Esophagus muscularis mucosa (tissue), 4 donors: ENCODE measurements at regions not wholly inside any gene's neighbourhood (a gene's known extent, or its start where the extent isn't known, plus 50 kb on each side); places are given as distances from the start of the nearest gene placed in this dataset.

Experiments
- DNase-seq: peaks from one replicate; pipeline ENCODE4 v3.0.0-alpha.2; 2017; ENCODE audit errors: extremely low spot score
- H3K27ac ChIP-seq, 4 donors: fragments of 200-600 bp; sonication (generic); replicated peaks in 1 of 4; 1 replicate in 3 of 4; 2 replicates in 1 of 4; pipeline ENCODE4 v1.5.1; 2016 to 2019; ENCODE audit warnings: mild to moderate bottlenecking in 1 of 4
- H3K27me3 ChIP-seq, 4 donors: fragments of 200-600 bp; sonication (generic); one replicate each; pipeline versions ENCODE4 v1.5.1 to v1.6.0; 2016 to 2019
- H3K36me3 ChIP-seq, 4 donors: fragments of 200-600 bp; sonication (generic); one replicate each; pipeline ENCODE4 v1.5.1; 2016 to 2019
- H3K4me1 ChIP-seq, 4 donors: fragments of 200-600 bp; sonication (generic); one replicate each; pipeline ENCODE4 v1.5.1; 2016 to 2019
- H3K4me3 ChIP-seq, 4 donors: fragments of 200-600 bp; sonication (generic); 1 replicate in 2 of 4; 2 replicates in 2 of 4; pipeline ENCODE4 v1.5.1; 2016 to 2019; ENCODE audit warnings: mild to moderate bottlenecking in 4 of 4, moderate library complexity in 1 of 4
- H3K9me3 ChIP-seq, 4 donors: fragments of 200-600 bp; sonication (generic); 1 replicate in 3 of 4; 2 replicates in 1 of 4; pipeline ENCODE4 v1.5.1; 2016 to 2019
- EP300 ChIP-seq: sonication (generic); formaldehyde crosslinking; IDR thresholded peaks from one replicate; pipeline ENCODE4 v1.6.1; 2017; ENCODE audit warnings: antibody characterized with exemption
- POLR2A ChIP-seq: fragments of 450-650 bp; IDR thresholded peaks from one replicate; pipeline ENCODE4 v1.6.1; 2017; ENCODE audit warnings: antibody characterized with exemption, moderate library complexity, mild to moderate bottlenecking, low read depth
- POLR2AphosphoS5 ChIP-seq, 2 donors: sonication (generic); formaldehyde crosslinking; IDR thresholded peaks; one replicate each; pipeline ENCODE4 v1.6.1; 2017; ENCODE audit warnings: antibody characterized with exemption in 2 of 2
- WGBS: methylation state at CpG from one replicate; pipeline ENCODE4 v1.1.5; 2018; 5-methylcytosine and 5-hydroxymethylcytosine counted together
- intact Hi-C: fragments of 100-400 bp; cut with DNase I; formaldehyde crosslinking; loops from one replicate; pipeline ENCODE4 v1.15.1; 2023
- TF ChIP-seq, protein P1 (sequence below), 3 experiments: fragments of 200-600 bp in 2 of 3; fragments of 450-650 bp in 1 of 3; sonication (generic) in 2 of 3; IDR thresholded peaks; one replicate each; pipeline ENCODE4 v1.5.1; 2017 to 2019; ENCODE audit warnings: antibody characterized with exemption in 3 of 3, mild to moderate bottlenecking in 2 of 3, moderate library complexity in 1 of 3

DNA sequence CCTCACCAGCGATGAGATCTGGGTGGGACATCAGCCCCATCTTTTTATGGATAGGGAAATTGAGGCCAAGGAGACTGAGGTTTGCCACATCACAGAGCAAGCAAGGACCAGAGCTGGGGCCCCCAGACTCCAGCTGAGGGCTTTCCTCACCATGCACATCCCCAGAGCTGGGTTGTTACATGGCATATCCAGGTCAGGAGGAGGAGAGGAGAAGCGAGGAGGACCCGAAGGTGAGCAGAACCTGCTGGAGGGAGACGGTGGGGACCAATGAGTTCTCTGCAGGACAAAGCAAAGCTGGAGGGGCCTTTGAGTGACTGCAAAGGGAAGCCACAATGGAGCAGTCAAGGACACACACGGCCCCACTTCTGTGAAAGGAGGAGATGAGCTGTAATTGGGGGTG lies 255.5 kb upstream of the CSF3R start:
- TF ChIP-seq EP300 (no peak), POLR2A (no peak), POLR2AphosphoS5 (IDR thresholded peaks at IDR 0.05) (no peak)
- TF ChIP-seq, protein P1, sequence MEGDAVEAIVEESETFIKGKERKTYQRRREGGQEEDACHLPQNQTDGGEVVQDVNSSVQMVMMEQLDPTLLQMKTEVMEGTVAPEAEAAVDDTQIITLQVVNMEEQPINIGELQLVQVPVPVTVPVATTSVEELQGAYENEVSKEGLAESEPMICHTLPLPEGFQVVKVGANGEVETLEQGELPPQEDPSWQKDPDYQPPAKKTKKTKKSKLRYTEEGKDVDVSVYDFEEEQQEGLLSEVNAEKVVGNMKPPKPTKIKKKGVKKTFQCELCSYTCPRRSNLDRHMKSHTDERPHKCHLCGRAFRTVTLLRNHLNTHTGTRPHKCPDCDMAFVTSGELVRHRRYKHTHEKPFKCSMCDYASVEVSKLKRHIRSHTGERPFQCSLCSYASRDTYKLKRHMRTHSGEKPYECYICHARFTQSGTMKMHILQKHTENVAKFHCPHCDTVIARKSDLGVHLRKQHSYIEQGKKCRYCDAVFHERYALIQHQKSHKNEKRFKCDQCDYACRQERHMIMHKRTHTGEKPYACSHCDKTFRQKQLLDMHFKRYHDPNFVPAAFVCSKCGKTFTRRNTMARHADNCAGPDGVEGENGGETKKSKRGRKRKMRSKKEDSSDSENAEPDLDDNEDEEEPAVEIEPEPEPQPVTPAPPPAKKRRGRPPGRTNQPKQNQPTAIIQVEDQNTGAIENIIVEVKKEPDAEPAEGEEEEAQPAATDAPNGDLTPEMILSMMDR (IDR thresholded peaks at IDR 0.05): no peak
- H3K4me1 ChIP-seq: no peaks in the 10 kb centered on the region
- H3K4me3 ChIP-seq: no peak overlapping the region
- DNase-seq: no peak
- no peak overlapping the region for H3K27ac ChIP-seq
- peaks cover 0 to 92% (median 0%) of the 10 kb centered on the region in 4 donors for H3K27me3 ChIP-seq
- no peaks in the 10 kb centered on the region for H3K36me3 ChIP-seq
- 55% methylated on average over 5 of the region's 5 CpGs for WGBS
- peaks cover 0 to 9% (median 0%) of the 10 kb centered on the region in 4 donors for H3K9me3 ChIP-seq
- intact Hi-C loops: no loop called here

DNA sequence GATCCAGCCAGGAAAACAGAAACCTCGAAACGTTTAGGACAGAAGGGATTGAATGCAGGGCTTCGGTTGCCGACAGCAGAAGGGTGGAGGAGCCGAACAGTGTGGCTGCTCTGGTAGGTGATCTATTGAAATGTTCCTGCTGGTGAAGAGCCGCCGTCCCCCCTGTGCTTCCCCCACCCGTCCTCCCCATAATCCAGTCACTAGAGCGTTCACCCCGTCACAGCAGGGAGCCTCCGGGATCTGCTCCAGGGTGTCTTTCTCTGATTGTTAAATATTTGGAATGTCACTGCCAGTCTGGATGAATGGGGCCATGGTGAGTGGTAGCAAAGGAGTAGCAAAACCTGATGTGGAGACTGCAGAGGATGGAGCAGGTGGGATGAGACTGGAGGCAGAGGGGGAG lies 255.1 kb upstream of the CSF3R start:
- H3K27me3 ChIP-seq: peaks cover 0 to 94% (median 0%) of the 10 kb centered on the region in 4 donors
- intact Hi-C loops: no loop called here
- WGBS: 23% methylated on average over 11 of the region's 11 CpGs
- no peaks in the 10 kb centered on the region for H3K4me1 ChIP-seq
- TF ChIP-seq, protein P1 (IDR thresholded peaks at IDR 0.05): no peak
- TF ChIP-seq POLR2A (no peak), EP300 (no peak), POLR2AphosphoS5 (IDR thresholded peaks at IDR 0.05) (no peak)
- no peak overlapping the region for H3K4me3 ChIP-seq
- H3K36me3 ChIP-seq: no peaks in the 10 kb centered on the region
- DNase-seq: no peak
- peaks cover 0 to 9% (median 0%) of the 10 kb centered on the region in 4 donors for H3K9me3 ChIP-seq
- no peak overlapping the region for H3K27ac ChIP-seq

DNA sequence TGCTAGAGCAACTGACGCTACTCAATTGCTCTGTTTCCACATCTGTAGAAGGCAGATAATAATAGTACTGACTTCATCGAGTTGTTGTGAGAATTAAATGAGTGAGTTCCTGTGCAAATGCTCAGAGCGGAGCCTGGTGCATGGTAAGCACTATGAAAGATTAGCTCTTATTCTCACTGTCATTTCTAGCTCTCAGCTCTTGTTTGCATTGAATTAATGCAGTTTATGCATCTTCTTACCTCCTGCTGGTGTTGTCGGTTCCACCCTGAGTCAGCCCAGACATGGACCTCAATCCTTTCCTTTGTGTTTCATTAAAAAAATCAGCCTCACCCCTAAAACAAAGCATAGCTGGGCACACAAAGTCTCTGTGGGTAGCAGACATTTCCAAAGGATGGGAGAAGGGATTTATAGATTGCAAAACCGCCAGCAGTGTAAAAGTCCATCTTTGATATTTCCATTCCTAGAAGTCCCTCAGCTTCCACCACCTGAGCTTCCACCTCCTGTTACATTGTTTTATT lies 254.4 kb upstream of the CSF3R start:
- Histone ChIP-seq H3K27me3 (peaks cover 0 to 94% (median 0%) of the 10 kb centered on the region in 4 donors), H3K4me3 (no peak overlapping the region)

DNA sequence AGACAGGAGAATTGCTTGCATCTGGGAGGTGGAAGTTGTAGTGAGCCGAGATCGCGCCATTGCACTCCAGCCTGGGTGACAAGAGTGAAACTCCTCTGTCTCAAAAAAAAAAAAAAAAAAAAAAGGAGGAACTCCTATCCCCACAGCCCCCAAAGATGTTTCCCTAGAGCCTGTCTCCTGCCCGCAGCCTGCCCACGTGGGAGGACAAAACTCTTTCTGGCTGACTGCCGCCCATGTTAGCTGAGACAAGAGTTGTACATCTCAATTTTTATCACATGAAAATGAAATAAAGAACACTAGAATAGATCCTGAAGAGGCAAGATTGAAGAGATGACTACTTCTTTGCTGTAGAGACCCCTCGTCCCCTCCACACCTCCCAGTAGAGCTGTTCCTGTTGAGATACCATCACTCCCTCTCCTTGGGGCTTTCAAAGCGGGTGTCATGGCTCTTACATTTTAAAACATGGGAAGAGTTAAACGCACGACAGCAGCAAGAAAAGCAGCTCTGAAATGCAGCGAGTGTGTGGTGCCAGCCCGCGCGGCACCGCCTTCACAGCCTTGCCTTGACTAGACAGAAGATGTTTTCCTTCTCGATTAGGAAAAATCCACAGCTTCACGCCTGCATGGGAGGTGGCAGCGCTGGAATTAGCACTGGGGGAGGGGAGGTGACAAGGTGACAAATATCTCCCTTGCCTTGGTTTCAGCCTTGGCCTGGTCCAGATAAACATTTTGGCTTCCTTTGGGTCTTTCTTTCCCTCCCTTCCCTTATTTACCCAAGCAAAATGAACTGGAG lies 253.4 kb upstream of the CSF3R start:
- Histone ChIP-seq H3K27ac (no peak overlapping the region), H3K36me3 (no peaks in the 10 kb centered on the region)

More for the DNA sequence above, 254.4 kb upstream of the CSF3R start:
- H3K9me3 ChIP-seq: peaks cover 0 to 9% (median 0%) of the 10 kb centered on the region in 4 donors
- H3K36me3 ChIP-seq: no peaks in the 10 kb centered on the region
- DNase-seq: no peak
- no peak for TF ChIP-seq POLR2A
- TF ChIP-seq, protein P1 (IDR thresholded peaks at IDR 0.05): no peak
- no peak for TF ChIP-seq POLR2AphosphoS5 (IDR thresholded peaks at IDR 0.05)
- no peak for TF ChIP-seq EP300
- H3K4me1 ChIP-seq: no peaks in the 10 kb centered on the region
- WGBS: 70% methylated on average over 5 of the region's 5 CpGs
- no peak overlapping the region for H3K27ac ChIP-seq
- intact Hi-C loops: no loop called here

More for the DNA sequence above, 253.4 kb upstream of the CSF3R start:
- Histone ChIP-seq H3K4me1 (no peaks in the 10 kb centered on the region), H3K4me3 (no peak overlapping the region), H3K27me3 (peaks cover 0 to 87% (median 0%) of the 10 kb centered on the region in 4 donors), H3K9me3 (peaks cover 0 to 6% (median 0%) of the 10 kb centered on the region in 4 donors)
- no peak for DNase-seq
- WGBS: 48% methylated on average over 18 of the region's 18 CpGs
- intact Hi-C loops: no loop called here
- TF ChIP-seq EP300 (no peak), POLR2AphosphoS5 (IDR thresholded peaks at IDR 0.05) (no peak), POLR2A (no peak)
- TF ChIP-seq, protein P1 (IDR thresholded peaks at IDR 0.05): no peak
